ENCODE measurements at regions not wholly inside any gene's neighbourhood (a gene's known extent, or its start where the extent isn't known, plus 50 kb on each side); places are given as distances from the start of the nearest gene placed in this dataset.
A peak's percentile ranks its signal among the peaks of the same experiment; 100 is the strongest.

- no peak for DNase-seq (ENCODE audit: low spot score)
Observed at GRCh38 chr7:130880668-130881067, 146.7 kb upstream of the KLF14 start.

- DNase-seq (ENCODE audit: low spot score): no peak
Observed at GRCh38 chr7:130881091-130881798, 147.2 kb upstream of the KLF14 start.

GRCh38 chr7:130881799-130882141 lies 147.8 kb upstream of the KLF14 start:
- no peak for DNase-seq (ENCODE audit: low spot score)

DNA sequence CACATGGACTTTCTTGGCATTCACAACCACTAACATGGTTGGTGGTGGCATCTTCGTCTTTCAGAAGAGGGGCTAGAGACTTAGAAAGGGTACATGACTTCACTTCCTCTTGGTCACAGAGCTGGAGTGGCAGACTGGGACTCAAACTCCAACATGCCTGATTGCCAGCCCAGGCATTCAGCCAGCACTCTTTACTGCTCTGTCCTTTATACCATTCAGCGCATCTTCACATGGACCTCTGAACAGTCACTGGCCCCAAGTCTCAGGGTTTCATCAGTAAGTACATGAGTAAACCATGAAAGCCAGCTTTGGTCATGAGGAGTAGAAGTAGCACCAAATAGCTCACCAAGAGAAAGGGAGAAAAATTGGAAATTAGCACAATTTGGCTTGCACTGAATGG lies 148.4 kb upstream of the KLF14 start:
- DNase-seq (ENCODE audit: low spot score): no peak

DNA sequence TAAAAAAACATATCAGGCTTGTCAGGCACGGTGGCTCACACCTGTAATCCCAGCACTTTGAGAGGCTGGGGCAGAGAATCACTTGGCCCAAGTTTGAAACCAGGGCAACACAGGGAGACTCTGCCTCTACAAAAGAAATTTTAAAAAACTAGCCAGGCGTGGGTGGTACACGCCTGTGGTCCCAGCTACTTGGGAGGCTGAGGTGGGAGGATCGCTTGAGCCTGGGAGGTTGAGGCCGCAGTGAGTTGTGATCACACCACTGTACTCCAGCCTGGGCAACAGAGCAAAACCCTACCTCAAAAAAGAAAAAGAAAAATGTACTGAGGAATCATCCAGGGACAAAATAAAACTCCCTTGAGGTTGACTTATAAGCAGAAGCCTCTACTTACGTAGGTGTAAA lies 149.9 kb upstream of the KLF14 start:
- DNase-seq (ENCODE audit: low spot score): no peak

DNA sequence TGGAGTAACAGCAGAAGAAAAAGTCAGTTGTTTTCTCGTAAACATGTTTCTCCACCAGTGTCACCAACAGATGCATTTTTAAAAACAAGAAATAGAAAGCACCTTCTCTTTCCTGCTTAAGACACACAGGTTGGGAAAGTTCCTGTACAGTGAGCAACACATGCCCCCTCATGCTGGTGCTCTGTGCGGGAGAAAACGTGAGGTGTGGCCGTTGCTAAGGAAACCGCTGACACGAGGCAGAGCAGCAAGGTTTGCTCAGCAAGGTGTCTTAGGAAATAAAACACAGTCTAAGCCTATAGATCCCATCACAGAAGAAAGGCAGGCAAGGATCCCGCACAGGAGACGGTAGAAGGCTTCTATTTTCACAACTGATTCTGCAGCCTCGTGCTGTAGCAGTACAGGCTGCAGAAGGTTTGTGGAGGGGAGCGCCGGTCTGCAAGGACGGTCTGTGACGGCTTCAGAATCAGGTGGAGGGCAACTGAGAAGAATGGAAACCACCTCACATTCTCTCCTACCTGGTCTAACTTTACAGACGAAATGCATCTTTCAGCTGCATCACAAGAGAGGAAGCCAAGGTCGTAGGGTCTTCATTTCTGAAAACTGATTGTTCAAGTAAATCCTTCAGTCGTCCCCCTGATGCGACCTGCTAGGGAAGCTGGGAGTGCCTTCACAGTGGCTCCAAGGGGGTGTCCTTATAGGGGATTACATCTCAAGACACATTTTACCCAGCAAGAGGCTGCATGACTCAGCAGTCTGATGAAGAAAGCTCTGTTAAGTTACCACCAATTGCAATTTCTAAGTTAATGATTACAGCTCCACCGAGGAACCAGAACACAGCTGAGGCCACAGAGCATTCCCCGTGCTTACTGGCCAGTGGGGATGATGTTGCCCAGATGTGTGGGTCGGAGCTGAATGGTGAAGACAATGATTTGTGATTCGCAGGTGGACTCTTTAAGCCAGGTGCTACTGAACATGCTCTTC lies 150.7 kb upstream of the KLF14 start:
- DNase-seq (ENCODE audit: low spot score): no peak

DNA sequence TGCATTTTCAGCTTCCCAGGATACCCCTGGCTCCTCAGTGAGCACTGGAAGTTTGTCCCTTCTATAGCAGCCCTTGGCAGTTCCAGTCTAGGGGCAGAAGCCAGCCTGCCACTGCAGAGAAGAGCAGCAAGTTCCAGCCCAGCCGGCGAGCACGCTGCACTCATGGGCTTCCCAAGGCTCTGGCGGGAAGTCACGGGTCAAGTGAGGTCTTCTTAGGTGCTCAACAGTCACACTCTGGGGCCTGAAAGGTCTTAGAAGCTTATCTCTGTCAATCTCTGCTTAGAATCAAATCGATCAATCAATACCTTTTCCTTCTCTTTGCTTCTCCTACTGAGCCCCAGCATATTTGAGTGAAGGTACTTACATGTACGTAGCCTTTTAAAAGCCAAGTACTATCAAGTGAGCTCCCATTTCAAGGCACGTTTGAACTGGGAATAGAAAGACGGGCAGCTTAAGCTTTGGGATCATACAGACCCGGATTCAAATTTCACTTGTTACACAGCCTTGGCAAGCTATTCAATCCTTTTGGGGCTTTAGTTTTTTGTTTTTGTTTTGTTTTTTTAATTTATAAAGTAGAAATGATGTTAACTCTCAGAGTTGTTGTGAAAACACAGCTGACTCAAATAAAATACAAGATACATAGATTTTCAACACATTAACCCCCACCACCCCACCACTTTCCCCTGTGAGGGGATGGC lies 152.6 kb upstream of the KLF14 start:
- DNase-seq (ENCODE audit: low spot score): no peak

DNA sequence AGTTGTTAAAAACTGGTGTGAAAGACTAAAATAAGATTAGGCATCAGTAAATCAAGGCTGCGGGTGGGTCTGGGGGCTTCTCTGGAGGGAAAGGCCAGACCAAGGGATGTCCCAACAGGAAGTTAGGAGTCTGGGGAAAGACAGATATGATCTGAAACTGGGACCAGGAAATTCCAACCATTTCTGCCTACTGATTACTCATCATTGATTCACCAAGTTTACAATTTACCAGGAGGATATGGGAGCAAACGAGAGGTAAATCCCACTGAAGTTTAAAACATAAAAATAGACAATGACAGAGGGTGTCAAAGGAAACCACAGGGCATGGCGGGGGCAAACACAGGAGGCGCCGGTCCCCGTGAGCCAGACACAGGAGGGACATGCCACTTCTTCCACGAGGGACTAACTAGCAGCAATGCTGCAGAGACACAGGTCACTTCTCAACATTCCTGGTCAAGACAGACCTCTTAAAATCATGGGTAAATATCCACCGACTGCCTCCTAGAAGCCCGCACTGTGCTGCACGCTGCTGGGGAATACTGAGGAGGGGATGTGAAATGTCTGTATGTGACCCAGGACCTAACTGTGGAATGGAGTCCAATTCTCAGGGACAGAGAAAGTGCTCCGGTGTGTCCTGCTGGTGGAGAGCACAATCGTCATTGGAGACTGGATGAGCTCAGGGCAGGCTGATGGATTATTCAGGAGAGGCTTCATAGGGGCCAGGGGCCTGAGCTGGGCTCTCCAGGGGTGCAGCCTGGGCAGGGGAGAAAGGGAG lies 153.4 kb upstream of the KLF14 start:
- no peak for DNase-seq (ENCODE audit: low spot score)

- no peak for DNase-seq (ENCODE audit: low spot score)
Observed at GRCh38 chr7:130887957-130888371, 154.0 kb upstream of the KLF14 start.

DNA sequence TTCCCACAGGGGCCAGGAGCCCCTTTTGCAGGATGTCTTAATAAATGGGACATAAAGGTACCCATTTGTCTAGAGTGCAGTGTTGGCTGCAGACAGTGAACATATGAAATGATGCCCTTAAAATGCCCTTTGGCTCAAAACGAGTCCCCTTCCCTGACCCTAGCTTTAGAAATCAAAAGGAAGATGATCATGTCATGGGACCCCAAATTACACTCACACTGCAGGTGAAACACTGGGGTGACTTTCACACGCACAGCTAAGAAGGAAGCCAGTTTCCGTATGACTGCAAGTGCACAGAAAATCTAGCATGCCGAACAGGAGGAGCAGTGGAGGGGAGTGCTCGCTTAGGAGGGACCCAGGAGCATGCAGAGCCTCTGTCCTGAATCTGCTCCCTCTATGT lies 154.5 kb upstream of the KLF14 start:
- DNase-seq (ENCODE audit: low spot score): no peak

DNA sequence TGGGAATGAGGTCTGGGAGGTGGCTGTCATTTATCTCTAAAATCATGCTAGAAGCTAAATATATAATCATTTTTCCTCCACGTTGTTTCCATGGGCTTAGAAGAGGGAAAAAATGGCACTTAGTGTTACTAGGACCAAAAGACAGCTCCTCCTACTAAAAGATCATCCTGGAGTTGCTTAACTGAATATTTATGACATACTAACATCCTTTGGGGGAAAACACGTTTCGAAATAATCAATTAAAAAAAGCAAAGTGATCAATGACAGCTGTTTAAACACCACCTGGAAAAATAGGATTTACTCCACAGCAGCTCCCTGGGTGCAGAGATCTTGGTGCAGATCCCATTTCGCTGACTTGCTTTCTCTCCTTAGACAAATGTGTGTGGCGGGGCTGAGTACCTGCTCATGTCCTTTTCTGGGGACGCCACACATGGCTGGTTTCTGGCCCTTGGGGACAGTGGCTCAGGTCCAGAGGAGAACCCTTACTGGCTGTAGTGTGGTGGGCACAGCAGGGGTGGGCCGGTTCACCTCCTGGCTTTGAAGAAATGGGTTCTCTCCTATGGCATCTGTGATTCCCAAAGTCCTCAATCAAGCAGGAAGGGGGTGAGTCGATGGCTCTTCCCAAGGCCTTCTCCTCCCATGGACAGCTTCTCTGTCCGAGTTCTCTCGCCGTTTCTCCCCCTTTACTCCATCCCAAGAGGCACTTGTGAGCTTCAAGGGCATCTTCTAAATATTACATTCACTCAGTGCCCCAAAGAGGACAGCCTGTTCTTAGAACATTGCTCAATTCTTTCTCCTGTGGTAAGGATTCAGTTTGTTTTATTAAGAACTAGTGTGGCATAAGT lies 156.4 kb upstream of the KLF14 start:
- no peak for DNase-seq (ENCODE audit: low spot score)

DNA sequence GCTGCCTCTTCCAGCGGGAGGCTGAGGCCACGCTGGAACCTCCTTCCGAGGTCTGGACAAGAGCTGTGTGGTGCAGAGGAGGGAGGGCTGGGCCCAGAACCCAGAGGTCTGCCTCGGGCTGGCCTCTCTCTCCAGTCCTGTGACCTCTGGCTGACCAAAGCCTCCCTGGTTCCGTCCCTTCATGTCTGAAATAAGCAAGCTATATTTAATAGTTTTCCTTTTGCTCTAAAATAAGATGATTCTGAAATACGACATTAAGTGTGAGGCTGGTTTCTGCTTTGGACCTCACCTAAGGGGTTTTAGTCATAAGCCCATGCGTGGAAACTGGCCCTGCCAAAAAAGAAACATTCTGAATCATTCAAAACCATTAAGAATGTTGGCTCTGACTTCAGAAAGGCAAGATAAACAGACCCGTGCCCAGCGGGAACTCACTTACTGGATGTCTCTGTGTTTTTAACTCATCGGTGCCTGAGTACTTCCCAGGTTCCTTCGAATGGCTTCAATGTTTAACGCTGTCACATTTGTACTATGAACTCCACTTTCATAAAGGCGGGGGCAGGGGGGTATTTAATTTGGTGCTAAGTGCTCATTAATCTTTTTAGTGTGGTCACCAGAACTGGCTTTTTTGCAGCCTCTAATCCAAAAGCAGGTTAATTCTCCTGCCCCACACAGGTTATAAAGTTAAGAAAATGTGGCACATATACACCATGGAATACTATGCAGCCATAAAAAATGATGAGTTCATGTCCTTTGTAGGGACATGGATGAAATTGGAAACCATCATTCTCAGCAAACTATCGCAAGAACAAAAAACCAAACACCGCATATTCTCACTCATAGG lies 157.5 kb upstream of the KLF14 start:
- no peak for DNase-seq (ENCODE audit: low spot score)

- peak; percentile 20 for DNase-seq (ENCODE audit: low spot score)
Observed at GRCh38 chr7:130893441-130893894, 159.5 kb upstream of the KLF14 start.

DNA sequence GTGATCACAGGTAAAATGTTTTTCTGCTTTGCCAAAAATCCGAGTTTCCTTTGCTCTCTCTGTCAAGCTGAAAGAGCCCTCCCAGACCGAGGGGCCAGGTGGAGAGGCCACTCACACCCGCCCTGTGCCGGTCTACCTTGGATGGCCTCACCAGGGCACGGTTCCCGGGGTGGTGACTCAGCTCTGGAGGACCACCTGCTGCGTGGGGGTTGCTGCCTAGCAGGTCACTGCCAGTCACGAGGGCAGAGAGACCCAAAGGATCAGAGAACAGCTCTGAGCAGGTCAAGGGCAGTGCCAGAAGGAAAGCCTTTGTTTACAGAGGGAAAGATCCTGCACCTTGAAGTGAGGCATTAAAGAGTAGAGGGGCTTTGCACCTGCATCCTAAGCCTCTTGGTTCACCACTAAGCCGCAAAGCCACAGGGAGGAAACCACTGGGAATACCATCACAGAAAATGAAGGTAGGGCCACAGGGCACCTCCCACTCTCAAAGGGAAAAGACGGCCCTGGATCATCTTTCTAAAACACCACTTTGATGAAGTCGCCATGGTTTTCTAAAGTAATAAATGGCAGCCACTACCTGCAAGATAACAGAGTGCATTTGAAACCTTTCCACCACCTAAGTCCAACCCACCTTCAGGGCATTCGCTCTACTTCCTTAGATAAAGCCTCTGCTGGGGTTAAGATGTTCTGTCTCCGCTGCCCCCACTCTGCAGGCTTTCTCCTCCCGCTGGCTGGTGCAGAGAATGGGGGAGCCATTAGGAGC lies 160.3 kb upstream of the KLF14 start:
- DNase-seq (ENCODE audit: low spot score): no peak

GRCh38 chr7:130894909-130895750 lies 161.1 kb upstream of the KLF14 start:
- DNase-seq (ENCODE audit: low spot score): peak; percentile 57

DNA sequence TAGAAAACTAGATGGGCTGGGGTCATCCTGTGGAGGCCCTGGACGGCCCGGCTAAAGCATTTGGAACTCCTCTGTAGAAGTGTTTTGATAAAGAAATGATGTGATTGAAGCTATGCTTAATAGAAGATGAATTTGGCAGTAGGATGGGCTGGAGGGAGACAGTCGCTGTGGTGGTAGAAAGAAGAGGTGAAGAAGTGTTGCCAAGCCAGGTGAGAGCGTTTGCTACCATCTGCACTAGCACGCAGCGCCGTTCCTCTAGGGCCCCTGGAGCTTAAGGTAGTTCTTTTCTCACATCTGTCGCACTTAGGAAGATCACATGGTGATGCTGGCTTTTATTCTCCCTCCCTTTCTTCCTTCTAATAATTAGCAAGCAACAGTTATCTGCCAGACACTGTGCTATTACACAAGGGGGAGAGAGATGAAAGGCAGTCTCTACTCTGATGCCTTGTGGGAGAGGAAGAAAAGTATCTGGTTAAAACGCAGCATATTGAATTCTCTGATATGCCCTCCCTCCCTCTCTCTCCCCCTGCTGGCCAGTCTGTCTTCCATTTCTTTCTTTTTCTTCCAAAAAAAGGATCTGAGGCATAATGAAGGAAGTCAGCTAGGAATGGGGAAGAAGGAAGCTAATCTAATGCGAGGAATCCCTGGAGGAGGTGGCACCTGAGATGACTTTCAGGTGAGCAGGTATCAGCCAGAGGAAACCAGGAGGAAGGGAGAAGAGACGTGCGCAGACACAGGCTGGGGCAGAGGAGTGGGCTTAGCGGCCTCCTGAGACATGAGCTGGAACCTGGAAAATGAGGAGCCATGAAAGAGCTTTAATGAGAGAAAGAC lies 162.3 kb upstream of the KLF14 start:
- no peak for DNase-seq (ENCODE audit: low spot score)

DNA sequence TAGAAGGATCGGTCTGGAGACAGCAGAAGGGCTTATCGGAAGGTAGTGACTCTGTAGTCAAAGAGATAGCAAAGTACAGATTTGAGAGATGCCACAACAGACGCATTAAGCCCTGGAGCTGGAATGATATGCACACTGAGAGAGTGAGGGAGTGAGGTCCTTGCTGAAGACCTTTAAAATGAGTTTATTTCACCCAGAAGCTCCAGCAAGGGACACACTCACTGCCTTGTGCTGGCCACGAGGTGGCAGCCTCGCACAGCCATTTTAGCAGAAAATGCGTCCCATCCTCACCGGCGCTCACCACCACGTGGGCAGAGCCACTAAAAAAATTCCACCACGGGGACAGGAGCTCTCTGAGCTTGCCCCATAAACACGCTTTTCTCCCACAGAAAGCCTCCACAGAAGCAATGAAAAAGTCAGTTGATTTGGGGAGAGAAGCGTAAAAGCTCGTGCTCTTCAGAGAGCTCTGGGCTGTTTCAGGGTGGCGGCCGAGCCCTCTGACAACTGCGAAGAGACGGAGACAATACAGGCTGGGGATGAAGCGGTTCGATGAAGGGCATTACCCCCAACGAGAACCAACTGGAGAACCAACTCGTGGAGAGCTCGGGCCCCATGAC lies 163.0 kb upstream of the KLF14 start:
- DNase-seq (ENCODE audit: low spot score): peak; percentile 75

Data from CD4-positive, alpha-beta T cell treated with Interleukin-2 at 100 ng/mL for 4 hours (primary cell).